ENCODE measurements at regions not wholly inside any gene's neighbourhood (a gene's known extent, or its start where the extent isn't known, plus 50 kb on each side); places are given as distances from the start of the nearest gene placed in this dataset.

- Histone ChIP-seq H3K36me3 (ENCODE audit: control insufficient read depth in 3 of 3, insufficient read depth in 3 of 3, low read length in 3 of 3) (no peaks in the 10 kb centered on the region), H3K4me1 (ENCODE audit: control insufficient read depth in 3 of 3, insufficient read depth in 3 of 3, low read length in 3 of 3) (peaks cover 6 to 11% (median 10%) of the 10 kb centered on the region in 3 donors), H3K9ac (ENCODE audit: low read depth in 1 of 3, low read length in 3 of 3) (no peak overlapping the region), H3K27ac (ENCODE audit: low read depth, low read length) (no peak overlapping the region), H3K4me3 (ENCODE audit: low read length in 3 of 3) (no peak overlapping the region), H3K9me3 (ENCODE audit: control insufficient read depth in 3 of 3, low read length in 3 of 3) (no peaks in the 10 kb centered on the region), H3K27me3 (ENCODE audit: control insufficient read depth in 3 of 3, insufficient read depth in 3 of 3, low read length in 3 of 3) (no peaks in the 10 kb centered on the region)
Observed at GRCh38 chr2:15701341-15701907, 109.8 kb downstream of the DDX1 start.

- Histone ChIP-seq H3K4me1 (ENCODE audit: control insufficient read depth in 3 of 3, insufficient read depth in 3 of 3, low read length in 3 of 3) (peaks cover 6 to 11% (median 10%) of the 10 kb centered on the region in 3 donors), H3K27me3 (ENCODE audit: control insufficient read depth in 3 of 3, insufficient read depth in 3 of 3, low read length in 3 of 3) (no peaks in the 10 kb centered on the region), H3K36me3 (ENCODE audit: control insufficient read depth in 3 of 3, insufficient read depth in 3 of 3, low read length in 3 of 3) (no peaks in the 10 kb centered on the region), H3K27ac (ENCODE audit: low read depth, low read length) (no peak overlapping the region), H3K9ac (ENCODE audit: low read depth in 1 of 3, low read length in 3 of 3) (no peak overlapping the region), H3K4me3 (ENCODE audit: low read length in 3 of 3) (no peak overlapping the region), H3K9me3 (ENCODE audit: control insufficient read depth in 3 of 3, low read length in 3 of 3) (no peaks in the 10 kb centered on the region)
Observed at GRCh38 chr2:15701991-15702390, 110.3 kb downstream of the DDX1 start.

- peaks cover 6 to 11% (median 10%) of the 10 kb centered on the region in 3 donors for H3K4me1 ChIP-seq (ENCODE audit: control insufficient read depth in 3 of 3, insufficient read depth in 3 of 3, low read length in 3 of 3)
- no peaks in the 10 kb centered on the region for H3K9me3 ChIP-seq (ENCODE audit: control insufficient read depth in 3 of 3, low read length in 3 of 3)
- no peak overlapping the region for H3K4me3 ChIP-seq (ENCODE audit: low read length in 3 of 3)
- H3K27ac ChIP-seq (ENCODE audit: low read depth, low read length): no peak overlapping the region
- no peaks in the 10 kb centered on the region for H3K36me3 ChIP-seq (ENCODE audit: control insufficient read depth in 3 of 3, insufficient read depth in 3 of 3, low read length in 3 of 3)
- H3K9ac ChIP-seq (ENCODE audit: low read depth in 1 of 3, low read length in 3 of 3): no peak overlapping the region
- H3K27me3 ChIP-seq (ENCODE audit: control insufficient read depth in 3 of 3, insufficient read depth in 3 of 3, low read length in 3 of 3): no peaks in the 10 kb centered on the region
Observed at GRCh38 chr2:15702452-15702851, 110.8 kb downstream of the DDX1 start.

GRCh38 chr2:15703365-15703869 lies 111.7 kb downstream of the DDX1 start:
- Histone ChIP-seq H3K36me3 (ENCODE audit: control insufficient read depth in 3 of 3, insufficient read depth in 3 of 3, low read length in 3 of 3) (no peaks in the 10 kb centered on the region), H3K9me3 (ENCODE audit: control insufficient read depth in 3 of 3, low read length in 3 of 3) (no peaks in the 10 kb centered on the region), H3K9ac (ENCODE audit: low read depth in 1 of 3, low read length in 3 of 3) (no peak overlapping the region), H3K27me3 (ENCODE audit: control insufficient read depth in 3 of 3, insufficient read depth in 3 of 3, low read length in 3 of 3) (no peaks in the 10 kb centered on the region), H3K4me1 (ENCODE audit: control insufficient read depth in 3 of 3, insufficient read depth in 3 of 3, low read length in 3 of 3) (peaks cover 6 to 11% (median 10%) of the 10 kb centered on the region in 3 donors), H3K27ac (ENCODE audit: low read depth, low read length) (no peak overlapping the region), H3K4me3 (ENCODE audit: low read length in 3 of 3) (no peak overlapping the region)

- Histone ChIP-seq H3K36me3 (ENCODE audit: control insufficient read depth in 3 of 3, insufficient read depth in 3 of 3, low read length in 3 of 3) (no peaks in the 10 kb centered on the region), H3K27me3 (ENCODE audit: control insufficient read depth in 3 of 3, insufficient read depth in 3 of 3, low read length in 3 of 3) (no peaks in the 10 kb centered on the region), H3K9me3 (ENCODE audit: control insufficient read depth in 3 of 3, low read length in 3 of 3) (no peaks in the 10 kb centered on the region), H3K4me3 (ENCODE audit: low read length in 3 of 3) (no peak overlapping the region), H3K9ac (ENCODE audit: low read depth in 1 of 3, low read length in 3 of 3) (no peak overlapping the region), H3K4me1 (ENCODE audit: control insufficient read depth in 3 of 3, insufficient read depth in 3 of 3, low read length in 3 of 3) (peaks cover 6 to 15% (median 10%) of the 10 kb centered on the region in 3 donors), H3K27ac (ENCODE audit: low read depth, low read length) (peak overlapping the region; percentile 50)
Observed at GRCh38 chr2:15704086-15704787, 112.6 kb downstream of the DDX1 start.

- no peak overlapping the region for H3K9ac ChIP-seq (ENCODE audit: low read depth in 1 of 3, low read length in 3 of 3)
- no peaks in the 10 kb centered on the region for H3K27me3 ChIP-seq (ENCODE audit: control insufficient read depth in 3 of 3, insufficient read depth in 3 of 3, low read length in 3 of 3)
- peaks cover 6 to 17% (median 10%) of the 10 kb centered on the region in 3 donors for H3K4me1 ChIP-seq (ENCODE audit: control insufficient read depth in 3 of 3, insufficient read depth in 3 of 3, low read length in 3 of 3)
- no peaks in the 10 kb centered on the region for H3K9me3 ChIP-seq (ENCODE audit: control insufficient read depth in 3 of 3, low read length in 3 of 3)
- no peak overlapping the region for H3K4me3 ChIP-seq (ENCODE audit: low read length in 3 of 3)
- no peak overlapping the region for H3K27ac ChIP-seq (ENCODE audit: low read depth, low read length)
- H3K36me3 ChIP-seq (ENCODE audit: control insufficient read depth in 3 of 3, insufficient read depth in 3 of 3, low read length in 3 of 3): no peaks in the 10 kb centered on the region
Observed at GRCh38 chr2:15704788-15705115, 113.1 kb downstream of the DDX1 start.

- Histone ChIP-seq H3K27ac (ENCODE audit: low read depth, low read length) (no peak overlapping the region), H3K36me3 (ENCODE audit: control insufficient read depth in 3 of 3, insufficient read depth in 3 of 3, low read length in 3 of 3) (no peaks in the 10 kb centered on the region), H3K9ac (ENCODE audit: low read depth in 1 of 3, low read length in 3 of 3) (no peak overlapping the region), H3K27me3 (ENCODE audit: control insufficient read depth in 3 of 3, insufficient read depth in 3 of 3, low read length in 3 of 3) (no peaks in the 10 kb centered on the region), H3K4me1 (ENCODE audit: control insufficient read depth in 3 of 3, insufficient read depth in 3 of 3, low read length in 3 of 3) (peaks cover 6 to 18% (median 10%) of the 10 kb centered on the region in 3 donors), H3K4me3 (ENCODE audit: low read length in 3 of 3) (no peak overlapping the region), H3K9me3 (ENCODE audit: control insufficient read depth in 3 of 3, low read length in 3 of 3) (no peaks in the 10 kb centered on the region)
Observed at GRCh38 chr2:15705310-15705709, 113.6 kb downstream of the DDX1 start.

- peaks cover 6 to 18% (median 10%) of the 10 kb centered on the region in 3 donors for H3K4me1 ChIP-seq (ENCODE audit: control insufficient read depth in 3 of 3, insufficient read depth in 3 of 3, low read length in 3 of 3)
- no peak overlapping the region for H3K9ac ChIP-seq (ENCODE audit: low read depth in 1 of 3, low read length in 3 of 3)
- H3K9me3 ChIP-seq (ENCODE audit: control insufficient read depth in 3 of 3, low read length in 3 of 3): no peaks in the 10 kb centered on the region
- H3K27ac ChIP-seq (ENCODE audit: low read depth, low read length): no peak overlapping the region
- H3K4me3 ChIP-seq (ENCODE audit: low read length in 3 of 3): no peak overlapping the region
- no peaks in the 10 kb centered on the region for H3K27me3 ChIP-seq (ENCODE audit: control insufficient read depth in 3 of 3, insufficient read depth in 3 of 3, low read length in 3 of 3)
- no peaks in the 10 kb centered on the region for H3K36me3 ChIP-seq (ENCODE audit: control insufficient read depth in 3 of 3, insufficient read depth in 3 of 3, low read length in 3 of 3)
Observed at GRCh38 chr2:15705839-15706386, 114.2 kb downstream of the DDX1 start.

- Histone ChIP-seq H3K9me3 (ENCODE audit: control insufficient read depth in 3 of 3, low read length in 3 of 3) (no peaks in the 10 kb centered on the region), H3K27ac (ENCODE audit: low read depth, low read length) (no peak overlapping the region), H3K9ac (ENCODE audit: low read depth in 1 of 3, low read length in 3 of 3) (no peak overlapping the region), H3K4me3 (ENCODE audit: low read length in 3 of 3) (no peak overlapping the region), H3K36me3 (ENCODE audit: control insufficient read depth in 3 of 3, insufficient read depth in 3 of 3, low read length in 3 of 3) (no peaks in the 10 kb centered on the region), H3K4me1 (ENCODE audit: control insufficient read depth in 3 of 3, insufficient read depth in 3 of 3, low read length in 3 of 3) (peaks cover 6 to 18% (median 10%) of the 10 kb centered on the region in 3 donors), H3K27me3 (ENCODE audit: control insufficient read depth in 3 of 3, insufficient read depth in 3 of 3, low read length in 3 of 3) (no peaks in the 10 kb centered on the region)
Observed at GRCh38 chr2:15706424-15706823, 114.8 kb downstream of the DDX1 start.

GRCh38 chr2:15706986-15707632 lies 115.4 kb downstream of the DDX1 start:
- Histone ChIP-seq H3K4me1 (ENCODE audit: control insufficient read depth in 3 of 3, insufficient read depth in 3 of 3, low read length in 3 of 3) (peaks cover 6 to 18% (median 10%) of the 10 kb centered on the region in 3 donors), H3K4me3 (ENCODE audit: low read length in 3 of 3) (no peak overlapping the region), H3K27ac (ENCODE audit: low read depth, low read length) (no peak overlapping the region)

More at GRCh38 chr2:15706986-15707632, 115.4 kb downstream of the DDX1 start:
- H3K9me3 ChIP-seq (ENCODE audit: control insufficient read depth in 3 of 3, low read length in 3 of 3): no peaks in the 10 kb centered on the region
- no peaks in the 10 kb centered on the region for H3K36me3 ChIP-seq (ENCODE audit: control insufficient read depth in 3 of 3, insufficient read depth in 3 of 3, low read length in 3 of 3)
- H3K27me3 ChIP-seq (ENCODE audit: control insufficient read depth in 3 of 3, insufficient read depth in 3 of 3, low read length in 3 of 3): no peaks in the 10 kb centered on the region
- no peak overlapping the region for H3K9ac ChIP-seq (ENCODE audit: low read depth in 1 of 3, low read length in 3 of 3)
